GM23338 (cell line): ENCODE measurements at regions not wholly inside any gene's neighbourhood (a gene's known extent, or its start where the extent isn't known, plus 50 kb on each side); places are given as distances from the start of the nearest gene placed in this dataset.

Source experiments
- POLR2AphosphoS5 ChIP-seq: IDR thresholded peaks from 2 replicates; pipeline ENCODE4 v1.6.1; 2016; ENCODE audit warnings: antibody characterized with exemption, low read depth
- TF ChIP-seq, protein P1 (sequence below), 2 experiments: fragments of 200-600 bp in 1 of 2; sonication (generic) in 1 of 2; conservative IDR thresholded peaks; 2 replicates each; pipeline versions ENCODE4 v1.5.1 to v1.6.1; 2016 to 2017; ENCODE audit warnings: antibody characterized with exemption in 2 of 2, low read depth in 2 of 2, mild to moderate bottlenecking in 2 of 2, moderate library complexity in 1 of 2

DNA sequence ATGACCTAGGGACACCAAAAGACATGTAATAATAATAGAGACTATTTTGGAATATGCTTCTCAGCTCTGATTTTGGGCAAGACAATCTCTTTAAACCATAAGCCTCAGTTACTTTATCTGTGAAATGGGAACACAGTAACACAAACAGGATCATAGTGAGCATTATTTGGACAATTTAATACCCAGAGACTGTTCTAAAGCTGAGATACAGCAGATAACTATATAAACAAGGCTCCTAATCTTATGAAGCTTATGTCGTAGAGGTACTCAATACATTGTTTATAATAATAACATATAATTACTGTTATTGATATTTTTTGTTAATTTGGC, 250.8 kb downstream of the SEC61B start:
- TF ChIP-seq, protein P1, sequence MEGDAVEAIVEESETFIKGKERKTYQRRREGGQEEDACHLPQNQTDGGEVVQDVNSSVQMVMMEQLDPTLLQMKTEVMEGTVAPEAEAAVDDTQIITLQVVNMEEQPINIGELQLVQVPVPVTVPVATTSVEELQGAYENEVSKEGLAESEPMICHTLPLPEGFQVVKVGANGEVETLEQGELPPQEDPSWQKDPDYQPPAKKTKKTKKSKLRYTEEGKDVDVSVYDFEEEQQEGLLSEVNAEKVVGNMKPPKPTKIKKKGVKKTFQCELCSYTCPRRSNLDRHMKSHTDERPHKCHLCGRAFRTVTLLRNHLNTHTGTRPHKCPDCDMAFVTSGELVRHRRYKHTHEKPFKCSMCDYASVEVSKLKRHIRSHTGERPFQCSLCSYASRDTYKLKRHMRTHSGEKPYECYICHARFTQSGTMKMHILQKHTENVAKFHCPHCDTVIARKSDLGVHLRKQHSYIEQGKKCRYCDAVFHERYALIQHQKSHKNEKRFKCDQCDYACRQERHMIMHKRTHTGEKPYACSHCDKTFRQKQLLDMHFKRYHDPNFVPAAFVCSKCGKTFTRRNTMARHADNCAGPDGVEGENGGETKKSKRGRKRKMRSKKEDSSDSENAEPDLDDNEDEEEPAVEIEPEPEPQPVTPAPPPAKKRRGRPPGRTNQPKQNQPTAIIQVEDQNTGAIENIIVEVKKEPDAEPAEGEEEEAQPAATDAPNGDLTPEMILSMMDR (conservative IDR thresholded peaks at IDR 0.05; ENCODE audit: low read depth in 2 of 2) = no peak
- no peak for TF ChIP-seq POLR2AphosphoS5
